GM08714 (cell line): ENCODE measurements at regions not wholly inside any gene's neighbourhood (a gene's known extent, or its start where the extent isn't known, plus 50 kb on each side); places are given as distances from the start of the nearest gene placed in this dataset.
"Not testable (repeated sequence)": the region's sequence is repeated elsewhere in the genome, so short reads cannot be mapped to it uniquely, and the experiment has no call there.

Source experiments
- H3K4me3 ChIP-seq: fragments of 200-500 bp; sonication (Bioruptor generic); 2 replicates; pipeline ENCODE4 v1.5.1; 2014; ENCODE audit warnings: mild to moderate bottlenecking, low read length, inconsistent platforms
- ZNF274 ChIP-seq: IDR thresholded peaks from 2 replicates; pipeline ENCODE4 v1.6.1; 2012; ENCODE audit warnings: mild to moderate bottlenecking, low read depth, low read length

DNA sequence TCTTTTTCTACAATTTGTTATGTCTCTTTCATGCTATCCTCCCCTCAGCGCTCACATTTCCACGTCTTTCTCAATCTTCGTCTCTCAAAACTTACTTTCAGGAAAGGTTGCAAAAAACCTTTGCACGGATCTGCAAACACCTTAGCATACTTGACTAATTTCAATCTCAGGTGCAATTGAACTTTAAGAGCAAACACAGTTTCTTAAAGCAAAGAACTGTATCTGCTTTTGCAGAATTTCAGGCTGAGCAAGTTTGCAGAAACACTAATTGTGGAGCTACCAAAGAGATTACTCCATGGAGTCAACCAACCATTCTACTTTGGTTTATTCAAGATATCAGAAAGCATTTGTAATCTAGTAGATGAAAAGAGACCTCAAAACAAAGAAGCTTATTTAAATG, 668.2 kb upstream of the MARCKS start:
- no peak overlapping the region for H3K4me3 ChIP-seq
- TF ChIP-seq ZNF274, result no peak

DNA sequence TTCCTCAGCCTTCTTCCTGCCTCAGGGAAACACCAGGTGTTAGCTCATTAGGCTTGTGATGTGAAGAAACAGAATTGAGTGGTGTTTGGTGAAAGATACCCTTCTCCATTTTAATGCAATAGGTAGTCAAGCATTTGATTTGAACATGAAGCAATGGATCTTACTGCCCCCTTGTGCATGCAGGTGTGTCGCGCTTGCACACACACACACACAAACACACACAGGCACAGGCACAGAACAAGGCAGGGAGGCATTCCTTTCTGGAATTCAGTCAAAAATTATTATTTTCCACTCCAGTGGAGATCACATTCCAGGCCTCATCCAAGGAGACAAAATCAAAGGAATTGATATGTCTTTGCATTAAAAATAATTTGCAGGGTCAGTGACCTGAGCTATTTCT, 667.0 kb upstream of the MARCKS start:
- H3K4me3 ChIP-seq, result no peak overlapping the region
- no peak for TF ChIP-seq ZNF274

- TF ChIP-seq ZNF274, result no peak
- no peak overlapping the region for H3K4me3 ChIP-seq
Observed at GRCh38 chr6:113194090-113194489, 663.1 kb upstream of the MARCKS start.

- H3K4me3 ChIP-seq, result no peak overlapping the region
- no peak for TF ChIP-seq ZNF274
Observed at GRCh38 chr6:113202852-113203714, 654.1 kb upstream of the MARCKS start.

GRCh38 chr6:113203715-113204110, 653.4 kb upstream of the MARCKS start:
- no peak overlapping the region for H3K4me3 ChIP-seq
- TF ChIP-seq ZNF274, result no peak

- H3K4me3 ChIP-seq, result no peak overlapping the region
- no peak for TF ChIP-seq ZNF274
Observed at GRCh38 chr6:113205553-113205952, 651.6 kb upstream of the MARCKS start.

DNA sequence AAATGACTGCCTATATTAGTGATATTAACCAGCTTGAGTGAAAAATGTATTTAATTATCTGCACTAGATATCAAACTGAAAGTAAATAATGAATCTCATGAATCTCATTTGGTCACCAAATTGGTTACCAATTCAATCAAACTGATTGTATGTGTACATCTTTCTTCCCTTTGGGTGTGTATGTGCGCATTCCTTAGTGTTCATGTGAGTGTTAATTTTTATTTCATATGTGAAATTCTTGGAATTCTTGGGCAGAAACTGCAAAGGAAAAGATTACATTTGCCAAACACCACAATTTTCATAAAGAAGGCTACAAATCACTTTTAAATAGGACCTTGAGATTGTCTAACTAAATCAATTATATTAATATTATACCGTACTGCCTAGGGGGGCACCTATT, 648.4 kb upstream of the MARCKS start:
- no peak for TF ChIP-seq ZNF274
- no peak overlapping the region for H3K4me3 ChIP-seq

- no peak overlapping the region for H3K4me3 ChIP-seq
- no peak for TF ChIP-seq ZNF274
Observed at GRCh38 chr6:113209315-113209714, 647.8 kb upstream of the MARCKS start.

DNA sequence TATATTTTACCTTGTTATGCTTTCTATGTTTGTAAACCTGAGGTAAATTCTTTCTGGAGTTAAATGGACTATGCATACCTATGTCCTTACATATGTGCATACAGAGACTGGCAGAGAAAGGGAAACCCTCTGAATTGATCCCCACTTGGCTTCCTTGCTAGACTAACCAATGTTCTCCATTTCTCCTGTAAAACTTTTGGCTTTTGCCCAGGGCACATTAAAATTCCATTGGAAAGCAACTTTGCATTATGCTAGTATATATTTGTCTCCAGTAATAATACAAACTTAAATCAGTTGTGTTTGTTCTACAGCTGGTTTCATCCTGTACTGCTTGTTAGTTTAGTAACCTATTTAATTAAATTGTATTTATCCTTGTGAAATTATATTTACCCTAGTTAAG, 646.0 kb upstream of the MARCKS start:
- no peak for TF ChIP-seq ZNF274
- no peak overlapping the region for H3K4me3 ChIP-seq

- TF ChIP-seq ZNF274, result no peak
- no peak overlapping the region for H3K4me3 ChIP-seq
Observed at GRCh38 chr6:113219783-113220182, 637.4 kb upstream of the MARCKS start.

DNA sequence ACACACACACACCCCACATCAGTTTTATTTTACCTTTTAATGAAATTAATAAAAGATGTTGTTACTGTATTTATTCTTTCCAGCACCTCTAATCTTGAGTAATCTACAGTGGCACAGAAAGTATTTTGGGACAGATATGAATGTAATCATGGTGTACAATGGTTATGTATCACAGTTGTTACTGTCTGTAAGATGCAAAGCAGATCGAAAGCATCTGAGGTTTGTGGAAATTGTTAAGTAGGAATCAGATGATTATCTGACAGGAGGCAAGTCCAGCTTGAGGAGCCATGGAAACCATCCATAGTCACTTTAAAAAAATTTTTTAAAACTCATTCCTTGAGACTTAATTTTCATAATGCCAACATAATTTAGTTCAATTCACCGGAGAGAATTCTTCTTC, 636.3 kb upstream of the MARCKS start:
- no peak overlapping the region for H3K4me3 ChIP-seq
- no peak for TF ChIP-seq ZNF274

DNA sequence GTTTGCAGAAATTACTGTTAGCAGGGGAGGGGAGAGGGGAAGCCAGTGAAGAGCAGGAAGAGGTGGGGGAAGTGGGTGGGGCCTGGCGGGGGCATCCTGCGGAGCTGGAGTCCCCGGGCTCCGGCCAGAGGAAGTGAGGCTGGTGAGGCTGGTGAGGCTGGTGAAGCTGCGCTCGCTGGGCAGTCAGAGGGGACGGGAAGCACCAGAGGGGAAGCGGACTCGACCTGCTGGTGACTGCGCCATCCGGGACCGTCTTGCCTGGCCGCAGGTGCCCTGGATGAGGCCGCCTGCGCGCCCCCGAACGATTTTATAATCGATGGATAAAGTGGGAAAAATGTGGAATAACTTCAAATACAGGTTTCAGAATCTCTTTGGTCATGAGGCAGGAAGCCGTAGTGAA, 635.3 kb upstream of the MARCKS start:
- no peak overlapping the region for H3K4me3 ChIP-seq
- no peak for TF ChIP-seq ZNF274

DNA sequence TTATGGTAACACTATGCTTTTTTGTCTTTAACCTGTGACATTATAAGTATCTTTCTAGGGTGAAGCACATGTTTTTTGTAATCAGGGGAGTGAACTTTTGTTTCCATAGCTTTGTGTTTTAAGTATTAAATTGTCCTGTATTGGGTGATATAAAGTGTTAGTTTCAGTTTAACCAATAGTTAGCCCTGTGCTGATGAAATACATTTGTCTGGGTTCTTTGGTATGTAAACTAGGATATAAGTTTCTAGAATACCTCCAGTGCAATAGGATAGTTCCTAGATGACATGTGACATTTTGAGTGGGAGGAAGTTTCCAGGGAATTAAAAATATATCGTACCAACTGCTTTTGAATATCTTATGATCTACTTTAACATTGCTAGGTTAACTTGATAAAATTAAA, 611.0 kb upstream of the MARCKS start:
- no peak for TF ChIP-seq ZNF274
- no peak overlapping the region for H3K4me3 ChIP-seq

GRCh38 chr6:113248532-113248931, 608.6 kb upstream of the MARCKS start:
- TF ChIP-seq ZNF274, result no peak

GRCh38 chr6:113254194-113254593, 603.0 kb upstream of the MARCKS start:
- H3K4me3 ChIP-seq, result not testable (repeated sequence)

More at GRCh38 chr6:113248532-113248931, 608.6 kb upstream of the MARCKS start:
- no peak overlapping the region for H3K4me3 ChIP-seq

- no peak for TF ChIP-seq ZNF274
- H3K4me3 ChIP-seq, result no peak overlapping the region
Observed at GRCh38 chr6:113258771-113259170, 598.4 kb upstream of the MARCKS start.

DNA sequence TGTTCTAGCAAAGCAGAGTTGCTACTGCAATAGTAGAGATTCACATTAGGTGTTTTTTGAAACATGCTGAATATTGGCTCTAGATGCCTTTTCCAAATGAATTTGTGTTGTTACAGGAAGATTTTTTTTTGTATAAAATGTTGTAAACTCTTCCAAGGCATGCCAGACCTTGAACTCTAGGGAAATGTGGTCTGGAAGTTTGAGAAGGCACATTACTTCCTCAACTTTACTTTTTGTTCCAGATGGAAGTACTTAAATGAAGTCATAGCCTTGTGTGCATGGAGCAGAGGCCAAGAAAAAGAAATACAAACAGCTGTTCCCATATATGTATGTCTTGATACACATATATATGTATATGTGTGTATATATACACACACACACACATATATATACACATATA, 585.7 kb upstream of the MARCKS start:
- no peak for TF ChIP-seq ZNF274
- H3K4me3 ChIP-seq, result no peak overlapping the region
